Esophagus muscularis mucosa (tissue), 4 donors: ENCODE measurements at regions not wholly inside any gene's neighbourhood (a gene's known extent, or its start where the extent isn't known, plus 50 kb on each side); places are given as distances from the start of the nearest gene placed in this dataset.

Source experiments
- CTCF ChIP-seq, 3 experiments: fragments of 200-600 bp in 2 of 3; fragments of 450-650 bp in 1 of 3; sonication (generic) in 2 of 3; IDR thresholded peaks; one replicate each; pipeline ENCODE4 v1.5.1; 2017 to 2019; ENCODE audit warnings: antibody characterized with exemption in 3 of 3, mild to moderate bottlenecking in 2 of 3, moderate library complexity in 1 of 3
- EP300 ChIP-seq: sonication (generic); formaldehyde crosslinking; IDR thresholded peaks from one replicate; pipeline ENCODE4 v1.6.1; 2017; ENCODE audit warnings: antibody characterized with exemption
- POLR2A ChIP-seq: fragments of 450-650 bp; IDR thresholded peaks from one replicate; pipeline ENCODE4 v1.6.1; 2017; ENCODE audit warnings: antibody characterized with exemption, moderate library complexity, mild to moderate bottlenecking, low read depth
- POLR2AphosphoS5 ChIP-seq, 2 donors: sonication (generic); formaldehyde crosslinking; IDR thresholded peaks; one replicate each; pipeline ENCODE4 v1.6.1; 2017; ENCODE audit warnings: antibody characterized with exemption in 2 of 2

- TF ChIP-seq POLR2A = no peak
- no peak for TF ChIP-seq CTCF (IDR thresholded peaks at IDR 0.05)
- no peak for TF ChIP-seq POLR2AphosphoS5 (IDR thresholded peaks at IDR 0.05)
- no peak for TF ChIP-seq EP300
Observed at GRCh38 chr7:131747658-131748232, 191.3 kb upstream of the PODXL start.
